Neural cell (in vitro differentiated cells): ENCODE measurements at regions not wholly inside any gene's neighbourhood (a gene's known extent, or its start where the extent isn't known, plus 50 kb on each side); places are given as distances from the start of the nearest gene placed in this dataset.

Experiments used
- CTCF ChIP-seq: fragments of 450-650 bp; IDR thresholded peaks from 2 replicates; pipeline ENCODE4 v1.5.1; 2014; ENCODE audit warnings: antibody characterized with exemption, mild to moderate bottlenecking, moderate library complexity; ENCODE audit not compliant: poor library complexity, severe bottlenecking
- MXI1 ChIP-seq: fragments of 450-650 bp; conservative IDR thresholded peaks from 2 replicates; pipeline ENCODE4 v1.6.1; 2014; ENCODE audit warnings: antibody characterized with exemption, mild to moderate bottlenecking; ENCODE audit not compliant: poor library complexity, severe bottlenecking

GRCh38 chr18:57223144-57223870, 76.4 kb downstream of the BOD1L2 start:
- TF ChIP-seq CTCF: no peak
- TF ChIP-seq MXI1: no peak
